ENCODE measurements at regions not wholly inside any gene's neighbourhood (a gene's known extent, or its start where the extent isn't known, plus 50 kb on each side); places are given as distances from the start of the nearest gene placed in this dataset.
"Not testable (repeated sequence)": the region's sequence is repeated elsewhere in the genome, so short reads cannot be mapped to it uniquely, and the experiment has no call there.

GRCh38 chr16:8113843-8114242 lies 476.5 kb downstream of the TMEM114 start:
- DNase-seq (ENCODE audit: low read depth in 2 of 2): no peak

GRCh38 chr16:8110572-8111514 lies 479.5 kb downstream of the TMEM114 start:
- no peak for DNase-seq (ENCODE audit: low read depth in 2 of 2)

GRCh38 chr16:8109510-8110369 lies 480.6 kb downstream of the TMEM114 start:
- DNase-seq (ENCODE audit: low read depth in 2 of 2): no peak

- DNase-seq (ENCODE audit: low read depth in 2 of 2): no peak
These were observed 481.3 kb downstream of the TMEM114 start for GRCh38 chr16:8108991-8109509.

GRCh38 chr16:8107296-8107695 lies 483.0 kb downstream of the TMEM114 start:
- no peak for DNase-seq (ENCODE audit: low read depth in 2 of 2)

GRCh38 chr16:8103649-8104289 lies 486.5 kb downstream of the TMEM114 start:
- DNase-seq (ENCODE audit: low read depth in 2 of 2): no peak

GRCh38 chr16:8099586-8099985 lies 490.7 kb downstream of the TMEM114 start:
- no peak for DNase-seq (ENCODE audit: low read depth in 2 of 2)

- no peak for DNase-seq (ENCODE audit: low read depth in 2 of 2)
These were observed 491.3 kb downstream of the TMEM114 start for GRCh38 chr16:8098947-8099512.

- DNase-seq (ENCODE audit: low read depth in 2 of 2): no peak
These were observed 494.1 kb downstream of the TMEM114 start for GRCh38 chr16:8096211-8096610.

GRCh38 chr16:8094696-8095095 lies 495.6 kb downstream of the TMEM114 start:
- DNase-seq (ENCODE audit: low read depth in 2 of 2): no peak

- DNase-seq (ENCODE audit: low read depth in 2 of 2): no peak
These were observed 501.4 kb downstream of the TMEM114 start for GRCh38 chr16:8088820-8089338.

GRCh38 chr16:8087597-8088289 lies 502.6 kb downstream of the TMEM114 start:
- no peak for DNase-seq (ENCODE audit: low read depth in 2 of 2)

- DNase-seq (ENCODE audit: low read depth in 2 of 2): no peak
These were observed 503.2 kb downstream of the TMEM114 start for GRCh38 chr16:8087146-8087545.

GRCh38 chr16:8084882-8085281 lies 505.4 kb downstream of the TMEM114 start:
- DNase-seq (ENCODE audit: low read depth in 2 of 2): no peak

GRCh38 chr16:8084302-8084701 lies 506.0 kb downstream of the TMEM114 start:
- no peak for DNase-seq (ENCODE audit: low read depth in 2 of 2)

GRCh38 chr16:8083560-8083959 lies 506.8 kb downstream of the TMEM114 start:
- no peak for DNase-seq (ENCODE audit: low read depth in 2 of 2)

- no peak for DNase-seq (ENCODE audit: low read depth in 2 of 2)
These were observed 509.5 kb downstream of the TMEM114 start for GRCh38 chr16:8080817-8081216.

- DNase-seq (ENCODE audit: low read depth in 2 of 2): no peak
These were observed 515.0 kb downstream of the TMEM114 start for GRCh38 chr16:8075271-8075670.

GRCh38 chr16:8070506-8070905 lies 519.8 kb downstream of the TMEM114 start:
- no peak for DNase-seq (ENCODE audit: low read depth in 2 of 2)

GRCh38 chr16:8068225-8068624 lies 522.1 kb downstream of the TMEM114 start:
- DNase-seq (ENCODE audit: low read depth in 2 of 2): not testable (repeated sequence)

GRCh38 chr16:8063159-8063558 lies 527.2 kb downstream of the TMEM114 start:
- DNase-seq (ENCODE audit: low read depth in 2 of 2): no peak

Measured in stimulated activated CD4-positive, alpha-beta T cell treated with anti-CD3 and anti-CD28 coated beads, Interleukin-15, amount 100 ng/mL, for 48 hours (primary cell).